ENCODE measurements at regions not wholly inside any gene's neighbourhood (a gene's known extent, or its start where the extent isn't known, plus 50 kb on each side); places are given as distances from the start of the nearest gene placed in this dataset.

- TF ChIP-seq TAF1 (IDR thresholded peaks at IDR 0.05; ENCODE audit: low read depth, low read length) (no peak), POLR2A (IDR thresholded peaks at IDR 0.05; ENCODE audit: low read depth, low read length) (no peak), POLR2AphosphoS5 (IDR thresholded peaks at IDR 0.05; ENCODE audit: low read depth, low read length) (no peak)
Measured at GRCh38 chr20:4491643-4492042, 194.6 kb upstream of the PRNP start.
